ENCODE measurements at regions not wholly inside any gene's neighbourhood (a gene's known extent, or its start where the extent isn't known, plus 50 kb on each side); places are given as distances from the start of the nearest gene placed in this dataset.
"Not testable (repeated sequence)": the region's sequence is repeated elsewhere in the genome, so short reads cannot be mapped to it uniquely, and the experiment has no call there.

GRCh38 chr3:18987070-18987469 is 161.2 kb upstream of the KCNH8 start:
- Histone ChIP-seq H3K36me3 (no peaks in the 10 kb centered on the region), H3K4me1 (no peaks in the 10 kb centered on the region), H3K27ac (no peak overlapping the region), H3K4me3 (no peak overlapping the region), H3K9me3 (no peaks in the 10 kb centered on the region), H3K27me3 (replicated peaks in 1 of 7) (no peaks in the 10 kb centered on the region)
- intact Hi-C loops (cut with DNase I; ENCODE audit: low total_unique reads): no loop called here
- TF ChIP-seq POLR2A (IDR thresholded peaks at IDR 0.05) (no peak), POLR2AphosphoS5 (IDR thresholded peaks at IDR 0.05) (no peak), CTCF (IDR thresholded peaks at IDR 0.05 in 8 of 11, conservative IDR thresholded peaks at IDR 0.05 in 3 of 11) (no peak)
- no peak for DNase-seq

- DNase-seq: no peak
- no peaks in the 10 kb centered on the region for H3K4me1 ChIP-seq
- H3K27ac ChIP-seq: no peak overlapping the region
- no peak overlapping the region for H3K4me3 ChIP-seq
- no peaks in the 10 kb centered on the region for H3K27me3 ChIP-seq (replicated peaks in 1 of 7)
- 39 to 70% (median 49%) methylated on average over 1 to 2 of the region's 2 CpGs for WGBS, 5 donors
- no peaks in the 10 kb centered on the region for H3K9me3 ChIP-seq
- H3K36me3 ChIP-seq: no peaks in the 10 kb centered on the region
- TF ChIP-seq POLR2AphosphoS5 (IDR thresholded peaks at IDR 0.05): no peak
- no peak for TF ChIP-seq POLR2A (IDR thresholded peaks at IDR 0.05)
- TF ChIP-seq CTCF (IDR thresholded peaks at IDR 0.05 in 8 of 11, conservative IDR thresholded peaks at IDR 0.05 in 3 of 11): no peak
- intact Hi-C loops (cut with DNase I; ENCODE audit: low total_unique reads): no loop called here
Measured at GRCh38 chr3:18982920-18983319, 165.4 kb upstream of the KCNH8 start.

- H3K4me3 ChIP-seq; H3K27ac ChIP-seq; H3K4me1 ChIP-seq; intact Hi-C loops (cut with DNase I; ENCODE audit: low total_unique reads); DNase-seq; H3K36me3 ChIP-seq; H3K27me3 ChIP-seq (replicated peaks in 1 of 7): not testable (repeated sequence)
- peaks cover 0 to 39% (median 24%) of the 10 kb centered on the region in 8 donors for H3K9me3 ChIP-seq
- 84 to 95% (median 88%) methylated on average over 16 to 17 of the region's 17 CpGs for WGBS, 5 donors
Measured at GRCh38 chr3:18976102-18976501, 172.2 kb upstream of the KCNH8 start.

GRCh38 chr3:18968120-18968519 is 180.2 kb upstream of the KCNH8 start:
- Histone ChIP-seq H3K4me1 (no peaks in the 10 kb centered on the region), H3K9me3 (peaks cover 0 to 12% (median 1%) of the 10 kb centered on the region in 8 donors), H3K27ac (no peak overlapping the region), H3K36me3 (no peaks in the 10 kb centered on the region), H3K4me3 (no peak overlapping the region), H3K27me3 (replicated peaks in 1 of 7) (no peaks in the 10 kb centered on the region)
- TF ChIP-seq POLR2A (IDR thresholded peaks at IDR 0.05): no peak
- TF ChIP-seq CTCF (IDR thresholded peaks at IDR 0.05 in 8 of 11, conservative IDR thresholded peaks at IDR 0.05 in 3 of 11): no peak
- TF ChIP-seq POLR2AphosphoS5 (IDR thresholded peaks at IDR 0.05): no peak
- intact Hi-C loops (cut with DNase I; ENCODE audit: low total_unique reads): no loop called here
- 46 to 80% (median 52%) methylated on average over 3 of the region's 3 CpGs for WGBS, 5 donors
- no peak for DNase-seq

- Histone ChIP-seq H3K4me3 (no peak overlapping the region), H3K36me3 (no peaks in the 10 kb centered on the region), H3K9me3 (no peaks in the 10 kb centered on the region), H3K27me3 (replicated peaks in 1 of 7) (no peaks in the 10 kb centered on the region), H3K4me1 (no peaks in the 10 kb centered on the region), H3K27ac (no peak overlapping the region)
- no peak for DNase-seq
- 64 to 83% (median 77%) methylated on average over 2 of the region's 2 CpGs for WGBS, 5 donors
- intact Hi-C loops (cut with DNase I; ENCODE audit: low total_unique reads): no loop called here
- TF ChIP-seq POLR2A (IDR thresholded peaks at IDR 0.05): no peak
- TF ChIP-seq CTCF (IDR thresholded peaks at IDR 0.05 in 8 of 11, conservative IDR thresholded peaks at IDR 0.05 in 3 of 11): no peak
- no peak for TF ChIP-seq POLR2AphosphoS5 (IDR thresholded peaks at IDR 0.05)
Measured at GRCh38 chr3:18965781-18966180, 182.5 kb upstream of the KCNH8 start.

Data from spleen (tissue), 11 donors.